CD4-positive, alpha-beta T cell treated with Interleukin-12 subunit alpha and Interleukin-12 subunit beta, for 1 hour (primary cell): ENCODE measurements at regions not wholly inside any gene's neighbourhood (a gene's known extent, or its start where the extent isn't known, plus 50 kb on each side); places are given as distances from the start of the nearest gene placed in this dataset.

Experiments used
- DNase-seq: peaks from one replicate; pipeline ENCODE4 v3.0.0-alpha.2; 2020

DNA sequence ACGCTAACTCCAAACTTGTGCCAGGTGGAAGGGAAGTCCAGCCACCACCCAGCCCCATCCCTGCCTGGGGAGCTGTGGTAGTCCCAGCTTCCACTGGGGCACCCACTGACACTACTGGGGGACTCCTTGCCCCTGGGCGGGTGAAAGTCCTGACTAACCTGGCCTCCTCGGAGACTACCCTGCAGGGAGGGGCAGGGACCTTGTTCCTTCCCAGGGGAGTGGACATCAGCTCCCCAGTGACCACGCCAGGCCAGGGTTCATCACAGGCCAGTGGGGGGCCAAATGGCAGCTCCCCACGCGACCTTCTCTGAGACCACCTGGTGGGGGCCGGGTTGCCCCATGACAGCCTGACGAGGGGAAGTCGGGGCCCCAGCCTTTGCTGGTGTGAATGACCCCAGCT, 420.0 kb upstream of the SALL3 start:
- DNase-seq, result no peak

DNA sequence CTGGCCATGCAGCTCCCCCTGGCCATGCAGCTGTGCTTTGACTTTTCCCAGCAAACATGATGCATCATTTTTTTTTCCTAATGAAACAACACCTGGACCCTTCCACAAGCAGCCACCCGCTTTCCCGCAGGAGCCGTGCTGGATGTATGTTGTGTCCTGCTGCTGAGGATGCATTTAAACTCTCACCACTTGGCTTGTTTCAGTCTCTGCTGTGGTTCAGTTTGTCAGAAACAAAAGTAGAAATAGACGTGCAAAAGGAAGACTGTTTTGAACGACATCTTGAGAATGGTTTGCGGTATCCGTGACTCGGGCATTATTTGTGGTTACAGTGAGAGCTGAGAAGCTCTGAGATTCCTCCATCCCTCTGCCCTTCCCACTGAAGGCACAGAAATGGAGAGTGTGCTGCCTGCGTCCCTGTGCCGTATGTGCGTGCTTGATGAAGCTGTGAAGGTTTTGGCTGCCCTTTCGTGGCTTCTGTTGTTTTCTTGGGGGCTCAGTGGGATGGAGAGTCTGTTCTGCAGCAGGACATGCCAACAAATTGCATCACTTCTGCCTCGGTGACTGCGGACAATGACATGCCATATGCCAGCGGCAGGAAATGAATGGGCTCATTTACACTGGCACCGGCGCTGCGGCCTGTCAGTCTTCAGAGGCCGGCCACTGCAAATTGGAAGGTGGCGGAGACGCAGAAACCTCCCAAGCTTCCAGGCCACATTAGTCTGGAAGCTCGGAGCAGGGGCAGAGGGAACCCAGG, 417.7 kb upstream of the SALL3 start:
- DNase-seq, result no peak

DNA sequence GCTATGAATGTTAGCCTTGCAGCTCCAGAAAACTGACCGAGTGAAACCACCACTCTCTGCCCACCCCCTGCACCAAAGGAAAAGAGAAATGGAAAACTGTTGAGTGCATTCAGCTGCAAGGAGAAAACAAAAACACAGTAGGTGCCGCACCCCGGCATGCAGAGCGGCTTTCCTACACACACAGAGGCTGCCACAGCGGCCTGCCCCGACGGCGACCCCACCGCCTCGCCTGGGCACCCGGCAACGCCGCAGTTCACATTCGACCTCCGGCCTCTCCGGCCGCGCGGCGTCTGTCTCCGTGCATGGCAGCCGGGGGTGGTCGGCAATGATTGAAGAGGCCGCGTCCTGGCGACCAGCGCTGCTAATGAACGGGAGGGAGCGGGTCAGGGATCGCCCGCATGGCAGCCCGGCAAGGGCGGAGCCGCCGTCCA, 417.1 kb upstream of the SALL3 start:
- no peak for DNase-seq

DNA sequence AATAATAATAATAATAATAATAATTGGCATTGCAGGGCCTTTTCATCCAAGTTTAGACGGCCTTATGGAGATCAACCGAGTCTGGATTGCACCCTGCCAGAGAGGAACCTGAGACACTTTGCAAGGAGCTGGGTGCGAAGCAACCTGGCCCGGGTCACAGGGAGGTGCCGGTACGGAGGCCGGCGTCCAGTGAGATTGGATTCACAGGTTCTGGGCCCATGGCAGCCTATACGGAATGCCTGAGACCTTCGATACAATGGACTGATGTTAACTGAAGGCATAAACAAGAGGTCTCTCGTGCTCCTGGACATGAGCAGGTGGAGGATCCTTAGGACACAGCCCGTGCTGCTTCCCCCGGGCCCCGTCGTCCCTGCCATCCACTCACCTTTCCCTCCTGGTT, 416.5 kb upstream of the SALL3 start:
- no peak for DNase-seq

DNA sequence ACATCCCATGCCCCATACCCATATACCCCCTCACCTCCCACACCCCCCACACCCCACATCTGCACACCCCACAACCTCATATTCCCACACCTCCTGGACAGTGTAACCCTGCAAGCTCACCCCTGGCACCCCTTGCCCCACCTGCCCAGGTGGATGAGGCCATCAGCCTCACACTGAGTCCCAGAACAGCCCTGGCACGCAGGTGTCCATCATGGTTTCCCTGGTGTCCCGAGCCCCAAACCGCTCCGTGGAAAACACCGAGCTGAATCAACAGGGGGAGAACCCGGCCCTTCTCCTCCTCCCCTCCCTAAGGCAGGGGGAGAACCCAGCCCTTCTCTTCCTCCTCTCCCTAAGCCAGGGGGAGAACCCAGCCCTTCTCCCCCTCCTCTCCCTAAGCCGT, 415.6 kb upstream of the SALL3 start:
- DNase-seq, result no peak

DNA sequence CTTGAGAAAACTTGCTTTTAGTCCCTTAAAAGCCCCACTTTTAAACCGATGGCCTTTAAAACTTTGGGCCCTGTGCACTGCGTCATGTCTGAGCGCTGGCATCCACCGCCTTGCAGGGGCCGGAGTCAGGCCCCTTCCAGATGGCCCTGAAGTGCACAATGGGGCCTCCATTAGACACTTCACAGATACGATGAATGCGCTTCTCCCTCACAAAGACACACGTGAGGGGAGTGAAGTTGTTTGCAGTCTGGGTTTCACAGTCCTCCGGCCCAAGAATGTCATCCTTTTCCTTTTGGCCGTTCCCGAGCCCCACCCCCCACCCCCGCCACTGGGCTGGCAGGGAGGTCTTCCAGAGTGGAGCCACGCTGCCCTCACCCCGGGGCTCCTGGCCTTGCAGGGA, 415.1 kb upstream of the SALL3 start:
- no peak for DNase-seq

DNA sequence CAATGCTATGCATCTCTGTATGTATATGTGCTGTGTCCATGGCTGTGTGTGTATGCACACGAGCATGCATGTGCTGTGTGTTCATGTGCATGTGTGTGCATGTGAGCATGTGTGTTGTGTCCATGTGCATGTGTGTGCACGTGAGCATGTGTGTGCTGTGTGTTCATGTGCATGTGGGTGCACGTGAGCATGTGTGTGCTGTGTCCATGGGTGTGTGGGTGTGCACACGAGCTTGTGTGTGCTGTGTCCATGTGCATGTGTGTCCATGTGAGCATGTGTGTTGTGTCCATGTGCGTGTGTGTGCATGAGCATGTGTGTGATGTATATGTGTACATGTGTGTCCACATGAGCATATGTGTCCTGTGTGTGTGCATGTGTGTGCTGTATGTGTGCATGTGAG, 414.4 kb upstream of the SALL3 start:
- DNase-seq, result no peak

DNA sequence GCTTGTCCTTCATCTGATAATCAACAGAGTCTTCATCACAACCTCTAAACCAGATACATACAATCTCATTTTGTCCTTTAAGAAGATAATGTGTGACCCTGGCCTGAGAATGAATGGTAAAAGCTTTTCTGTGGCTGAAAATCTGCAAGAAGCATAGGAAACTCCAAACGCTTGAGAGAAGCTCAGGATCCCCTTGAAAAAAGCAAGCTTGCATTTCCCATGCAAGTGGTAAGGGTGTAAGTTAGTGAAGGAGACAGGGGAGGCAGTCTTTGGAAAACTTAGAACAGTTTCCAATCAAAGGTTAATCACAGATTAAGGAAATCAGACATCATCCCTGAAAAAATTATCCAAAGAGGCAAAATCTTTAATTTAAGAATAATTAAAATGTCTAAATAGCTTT, 413.6 kb upstream of the SALL3 start:
- DNase-seq, result no peak

DNA sequence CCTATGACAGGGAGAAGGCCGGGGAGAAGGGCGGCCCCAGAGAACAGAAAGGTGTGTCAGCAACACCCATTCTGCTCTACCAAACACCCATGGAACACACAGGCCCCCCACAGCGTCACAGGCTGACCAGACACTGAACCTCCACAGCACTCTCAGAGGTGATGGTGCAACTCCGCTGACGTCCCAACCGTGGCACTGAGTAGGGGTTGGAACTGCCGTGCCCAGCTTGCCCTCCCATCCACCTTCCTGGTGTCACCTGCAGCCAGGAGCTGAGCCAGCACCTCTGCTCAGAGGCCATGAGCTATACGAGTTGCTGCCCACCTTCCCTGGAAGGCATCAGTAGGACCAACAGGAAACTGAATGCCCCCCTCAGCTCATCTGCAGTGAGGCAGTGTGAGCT, 412.9 kb upstream of the SALL3 start:
- DNase-seq, result no peak

DNA sequence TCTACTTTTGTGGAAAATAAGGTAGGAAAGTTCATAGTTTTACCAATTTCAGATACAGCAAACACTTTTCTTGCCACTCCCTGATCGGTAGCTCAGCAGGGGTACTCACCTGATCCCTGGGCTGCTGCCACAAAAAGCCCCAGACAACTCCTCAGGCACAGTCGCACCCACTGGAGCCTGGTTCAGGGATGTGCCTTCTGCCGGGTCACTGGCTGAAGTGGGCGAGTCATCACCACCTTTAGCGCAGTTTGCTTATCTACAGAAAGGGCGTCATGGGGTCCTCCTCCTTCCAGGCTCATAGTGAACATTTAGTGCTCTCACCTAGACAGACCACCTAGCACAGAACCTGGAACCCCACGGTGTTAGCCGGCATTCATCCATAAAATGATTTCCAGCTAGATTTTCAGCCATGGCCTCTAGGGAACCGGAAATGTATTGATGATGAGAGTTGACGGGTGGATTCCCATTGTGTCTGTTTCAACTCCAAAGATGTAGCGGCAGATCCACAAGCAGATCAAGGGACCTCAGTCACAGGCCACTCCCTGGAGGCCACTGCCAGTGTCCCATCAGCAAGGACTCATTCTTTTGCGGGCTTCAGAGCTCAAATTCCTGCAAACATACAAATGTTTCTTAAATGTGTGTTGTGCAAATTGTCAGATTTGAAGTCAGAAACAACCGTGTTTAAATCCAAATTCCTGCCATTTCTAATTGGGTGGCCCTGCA, 408.4 kb upstream of the SALL3 start:
- no peak for DNase-seq

DNA sequence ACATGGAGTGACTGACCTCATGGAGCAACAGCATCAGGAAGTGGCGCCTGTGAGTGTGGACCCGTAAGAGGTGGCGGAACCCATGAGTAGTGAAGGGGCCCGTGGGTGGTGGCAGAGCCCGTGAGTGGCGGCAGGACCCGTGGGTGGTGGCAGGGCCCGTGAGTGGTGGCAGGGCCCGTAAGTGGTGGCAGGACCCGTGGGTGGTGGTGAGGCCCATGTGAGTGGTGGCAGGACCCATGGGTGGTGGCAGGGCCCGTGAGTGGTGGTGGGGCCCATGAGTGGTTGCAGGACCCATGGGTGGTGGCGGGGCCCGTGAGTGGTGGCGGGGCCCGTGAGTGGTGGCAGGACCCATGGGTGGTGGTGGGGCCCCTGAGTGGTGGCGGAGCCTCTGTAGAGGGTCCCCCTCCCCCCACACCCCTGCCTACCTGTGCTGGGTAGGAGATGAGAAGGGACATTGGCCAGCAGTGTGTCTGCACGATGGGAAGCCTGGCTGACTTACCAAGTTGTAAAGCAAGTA, 407.7 kb upstream of the SALL3 start:
- DNase-seq, result no peak

DNA sequence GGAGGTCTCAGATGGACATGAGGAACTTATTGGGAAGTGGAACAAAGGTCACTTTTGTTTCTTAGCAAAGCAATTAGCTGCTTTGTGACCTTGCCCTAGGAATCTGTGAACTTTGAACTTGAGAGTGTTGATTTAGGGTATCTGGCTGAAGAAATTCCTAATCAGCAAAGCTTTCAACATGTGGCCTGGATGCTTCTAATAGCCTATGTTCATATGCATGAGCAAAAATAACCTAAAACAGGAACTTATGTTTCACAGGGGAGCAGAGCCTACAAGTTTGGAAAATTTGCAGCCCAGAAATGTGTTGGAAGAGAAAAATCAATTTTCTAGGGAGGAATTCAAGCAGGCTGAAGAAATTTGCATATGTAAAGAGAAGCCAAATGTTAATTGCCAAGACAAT, 405.8 kb upstream of the SALL3 start:
- no peak for DNase-seq

DNA sequence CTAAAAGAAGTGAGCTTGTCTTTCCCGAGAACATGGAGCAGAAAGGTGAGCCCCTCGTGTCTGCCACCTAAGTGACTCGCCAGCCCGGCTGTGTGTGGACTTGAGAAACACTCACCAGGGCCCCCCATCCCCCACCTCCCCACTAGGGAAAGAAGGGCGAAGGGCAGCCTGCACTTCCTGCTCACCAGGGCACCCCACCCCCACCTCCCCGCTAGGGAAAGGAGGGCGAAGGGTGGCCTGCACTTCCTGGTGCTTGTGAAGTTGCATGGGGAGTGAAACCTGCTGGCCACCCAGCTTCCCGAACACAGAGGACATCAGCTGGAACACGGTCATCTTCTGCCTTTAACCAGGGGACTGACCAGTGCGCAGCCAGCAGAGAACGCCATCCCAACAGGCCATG, 402.7 kb upstream of the SALL3 start:
- no peak for DNase-seq

DNA sequence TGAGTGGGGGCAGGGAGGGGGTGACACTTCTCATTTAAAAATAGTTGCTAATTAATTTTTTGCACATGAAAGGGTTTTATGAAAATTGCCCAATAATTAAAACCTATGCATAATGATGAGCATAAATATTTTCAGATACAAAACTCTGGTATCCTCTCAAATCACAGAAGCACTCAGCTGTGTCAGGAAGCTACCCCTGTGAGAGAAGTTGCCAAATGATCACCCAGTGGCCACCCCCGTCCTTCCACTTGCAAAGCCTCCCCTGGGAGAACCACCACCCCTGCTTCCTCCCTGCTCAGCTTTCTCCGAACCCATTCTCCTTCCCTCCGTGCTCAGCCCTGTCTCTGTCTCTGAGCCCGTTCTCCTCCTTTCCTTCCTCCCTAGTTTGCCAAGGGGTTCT, 400.2 kb upstream of the SALL3 start:
- no peak for DNase-seq

DNA sequence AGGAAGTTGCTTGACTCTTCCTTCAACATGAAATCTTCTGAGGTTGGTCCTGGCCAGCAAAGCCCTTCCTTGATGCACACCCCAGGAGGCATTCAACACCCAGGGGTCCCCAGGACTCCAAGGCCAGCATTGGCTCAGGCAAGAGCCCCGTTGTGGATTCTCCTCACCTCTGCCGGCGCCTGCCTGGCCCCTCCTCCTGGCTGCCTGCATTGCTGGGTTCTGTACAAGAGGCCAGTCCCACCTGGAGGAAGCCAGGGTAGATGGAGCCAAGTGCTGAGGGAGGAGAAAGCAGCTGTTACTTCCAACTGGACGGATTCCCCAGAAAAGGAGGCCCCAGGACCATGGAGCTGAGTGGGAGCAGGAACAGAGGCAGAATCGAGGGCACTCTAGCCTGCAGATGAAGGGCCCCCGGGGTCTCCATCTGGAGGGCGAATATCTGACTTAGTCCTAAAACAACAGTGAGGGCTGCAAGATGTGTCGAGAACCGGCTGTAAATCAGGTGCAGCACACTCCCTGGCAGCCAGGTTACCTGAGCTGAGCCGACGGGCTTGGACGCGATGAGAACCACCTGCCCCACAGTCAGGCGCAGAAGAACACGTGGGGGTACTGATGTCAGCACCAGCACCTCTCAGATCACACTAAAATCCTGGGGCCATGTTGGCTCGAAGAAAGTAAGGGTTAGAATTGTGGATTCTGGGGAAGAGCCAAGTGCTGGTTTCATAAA, 399.6 kb upstream of the SALL3 start:
- DNase-seq, result no peak

DNA sequence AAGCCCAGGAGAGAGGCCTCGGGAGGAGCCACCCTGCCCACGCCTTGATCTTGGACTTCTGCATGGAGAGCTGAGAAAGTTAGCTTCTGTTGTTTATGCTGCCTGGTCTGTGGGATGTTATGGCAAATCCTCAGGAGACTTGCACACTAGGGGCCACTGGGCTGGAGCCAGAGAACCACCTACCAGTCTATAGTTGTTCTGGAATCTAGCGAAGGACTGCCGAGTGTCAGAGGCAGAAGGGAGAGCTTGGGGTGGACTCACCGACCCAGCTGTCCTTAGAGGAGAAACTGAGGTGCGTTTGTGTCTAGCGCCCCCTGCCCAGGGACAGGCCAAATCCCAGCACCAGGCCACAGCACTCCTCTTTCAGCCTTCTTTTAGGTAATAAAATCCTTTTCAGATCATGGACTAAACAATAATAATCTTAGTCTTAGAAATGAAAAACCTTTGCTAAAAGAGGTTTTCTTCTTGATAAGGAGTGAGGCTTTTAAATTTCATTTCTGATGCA, 398.7 kb upstream of the SALL3 start:
- no peak for DNase-seq

DNA sequence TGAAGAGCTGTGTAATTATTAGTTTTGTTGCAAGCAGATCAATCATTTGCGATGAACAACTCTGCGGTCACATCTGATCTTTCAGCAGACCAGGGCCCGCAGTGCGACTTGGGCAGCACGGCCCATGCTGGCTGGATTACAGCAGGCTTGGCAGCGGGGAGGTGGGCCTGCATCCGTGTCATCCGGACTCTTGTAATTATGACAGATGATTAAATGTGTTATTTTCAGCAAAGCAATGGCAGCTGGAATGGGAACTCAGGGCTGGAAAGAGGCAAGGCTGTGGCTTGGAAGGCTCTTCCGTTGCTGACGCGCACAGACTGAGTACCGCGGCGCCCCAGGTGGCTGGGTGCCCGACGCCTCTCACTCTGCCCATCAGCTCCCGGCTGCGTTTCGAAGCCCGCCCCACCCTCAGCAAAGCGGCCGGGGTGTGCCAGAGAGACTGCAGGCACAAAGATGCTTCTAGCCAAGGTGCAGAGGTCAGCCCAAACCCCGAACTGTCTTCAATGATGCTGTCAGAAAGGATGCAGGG, 397.4 kb upstream of the SALL3 start:
- DNase-seq, result no peak

DNA sequence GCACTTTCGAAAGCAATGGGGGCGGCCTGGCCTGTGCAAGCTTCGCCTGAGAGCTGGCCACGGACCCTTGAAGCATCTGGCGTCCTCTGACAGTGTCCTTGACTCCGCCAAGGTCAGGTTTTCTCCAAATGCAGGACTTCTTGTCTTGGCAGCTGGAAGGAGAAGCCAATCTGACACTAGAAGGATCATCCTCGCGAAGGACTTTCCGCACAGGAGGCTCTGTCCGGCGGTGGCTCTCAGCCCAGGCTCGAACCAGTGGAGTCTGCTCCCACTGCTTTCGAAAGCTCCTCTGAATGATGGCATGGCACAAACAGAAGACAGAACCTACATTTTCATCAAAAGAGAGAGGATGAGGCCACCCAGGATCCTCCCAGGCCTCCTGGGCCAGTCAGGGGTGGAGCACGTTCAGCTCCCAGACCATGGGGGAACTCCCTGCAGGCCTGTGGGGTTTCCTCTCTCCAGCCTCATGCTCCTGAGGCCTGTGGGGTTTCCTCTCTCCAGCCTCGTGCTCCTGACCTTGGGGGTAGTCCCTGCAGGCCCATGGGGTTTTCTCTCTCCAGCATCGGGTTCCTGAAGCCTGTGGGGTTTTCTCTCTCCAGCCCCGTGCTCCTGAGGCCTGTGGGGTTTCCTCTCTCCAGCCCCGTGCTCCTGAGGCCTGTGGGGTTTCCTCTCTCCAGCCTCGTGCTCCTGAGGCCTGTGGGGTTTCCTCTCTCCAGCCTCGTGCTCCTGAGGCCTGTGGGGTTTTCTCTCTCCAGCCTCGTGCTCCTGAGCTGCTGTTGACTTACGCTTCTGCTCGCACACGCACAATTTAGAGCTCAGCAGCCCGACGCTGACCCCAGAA, 396.5 kb upstream of the SALL3 start:
- no peak for DNase-seq

DNA sequence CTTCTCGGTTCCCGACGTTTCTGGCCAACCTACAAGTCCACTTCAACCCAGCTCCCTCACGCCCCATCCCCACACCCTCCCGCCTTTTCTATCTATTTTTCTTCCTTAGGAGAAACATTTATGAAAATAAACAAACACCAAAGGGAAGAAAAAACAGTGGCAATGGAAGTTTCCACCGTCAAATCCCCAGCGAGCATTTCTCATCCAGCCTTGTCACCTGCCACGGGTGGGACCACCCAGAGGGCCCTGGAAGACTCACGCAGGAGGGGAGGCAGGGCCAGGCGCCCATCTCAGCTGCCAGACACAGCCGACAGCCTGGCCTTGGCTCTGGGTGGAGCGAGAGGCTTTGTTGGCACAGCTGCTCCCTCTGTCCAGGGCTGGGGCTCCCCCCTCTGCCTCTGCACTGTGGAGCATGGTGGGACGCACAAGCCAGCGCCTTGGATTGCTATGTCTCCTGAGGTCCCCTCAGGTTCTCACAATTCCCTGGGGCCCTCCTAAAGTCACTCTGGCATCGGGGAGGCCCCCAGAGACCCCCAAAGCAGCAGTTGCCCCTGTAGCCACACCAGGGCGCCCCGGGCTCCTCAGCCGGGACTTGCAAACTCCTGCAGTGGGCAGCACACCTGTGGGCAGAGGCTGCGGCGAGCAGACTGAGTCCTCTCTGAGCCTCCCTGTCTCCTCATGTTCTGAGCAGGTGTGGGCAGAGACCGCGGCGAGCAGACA, 395.7 kb upstream of the SALL3 start:
- no peak for DNase-seq

DNA sequence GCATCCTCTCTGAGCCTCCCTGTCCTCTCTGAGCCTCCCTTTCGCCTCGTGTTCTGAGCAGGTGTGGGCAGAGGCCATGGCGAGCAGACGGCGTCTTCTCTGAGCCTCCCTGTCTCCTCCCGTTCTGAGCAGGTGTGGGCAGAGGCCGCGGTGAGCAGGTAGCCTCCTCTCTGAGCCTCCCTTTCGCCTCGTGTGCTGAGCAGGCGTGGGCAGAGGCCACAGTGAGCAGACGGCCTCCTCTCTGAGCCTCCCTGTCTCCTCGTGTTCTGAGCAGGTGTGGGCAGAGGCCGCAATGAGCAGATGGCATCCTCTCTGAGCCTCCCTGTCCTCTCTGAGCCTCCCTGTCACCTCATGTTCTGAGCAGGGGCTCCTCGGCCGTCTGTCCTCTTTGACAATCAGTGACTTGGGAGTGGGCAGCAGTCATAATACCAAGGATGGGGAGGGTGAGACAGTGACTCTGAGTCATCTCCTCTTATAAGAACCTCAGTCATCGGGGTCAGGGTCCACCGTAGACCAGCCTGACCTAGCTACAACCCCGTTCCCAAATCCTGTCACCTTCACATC, 395.1 kb upstream of the SALL3 start:
- no peak for DNase-seq

DNA sequence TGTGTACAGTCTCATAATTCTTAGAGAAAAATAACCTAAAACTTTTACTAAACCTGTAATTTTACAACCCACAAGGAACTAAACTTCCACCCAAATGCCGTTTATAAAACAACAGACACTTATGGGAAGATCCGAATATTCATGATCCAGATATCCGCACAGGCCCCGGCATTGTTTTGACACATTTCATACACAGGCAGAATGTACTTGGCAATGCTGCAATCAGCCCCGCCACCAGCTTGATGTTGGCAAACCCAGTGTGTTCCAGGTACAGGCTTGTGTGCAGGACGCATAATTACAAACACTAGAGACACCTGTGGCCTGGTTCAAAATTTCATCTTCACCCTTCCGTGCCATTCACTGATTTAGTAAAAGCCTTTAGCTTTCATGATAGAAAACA, 393.0 kb upstream of the SALL3 start:
- DNase-seq, result no peak
